ENCODE measurements at regions not wholly inside any gene's neighbourhood (a gene's known extent, or its start where the extent isn't known, plus 50 kb on each side); places are given as distances from the start of the nearest gene placed in this dataset.

- ChIA-PET CTCF (ENCODE audit: partially characterized antibody) (interaction anchor here (1.8 to 3.5 kb wide), 2 partner anchors 11 to 39 kb away, joined by 4 to 23 read pairs; no protein-coding TSS in a partner anchor), POLR2A (ENCODE audit: partially characterized antibody) (no interaction called here)
- H3K79me1 ChIP-seq (ENCODE audit: low read depth, low read length) = no peaks in the 10 kb centered on the region
- no peak for FAIRE-seq
- no peaks in the 10 kb centered on the region for H3K9me3 ChIP-seq (ENCODE audit: insufficient read depth in 2 of 2, low read depth in 1 of 2, low read length in 1 of 2)
- H2BK15ac ChIP-seq (ENCODE audit: low read length) = no peak overlapping the region
- no peak overlapping the region for H2BK12ac ChIP-seq (ENCODE audit: low read depth, low read length)
- TF ChIP-seq BCL11A (IDR thresholded peaks at IDR 0.05; ENCODE audit: low read depth in 2 of 2, low read length in 2 of 2) = no peak
- no peak for TF ChIP-seq CREB1 (IDR thresholded peaks at IDR 0.05)
- TF ChIP-seq POLR2AphosphoS5 (IDR thresholded peaks at IDR 0.05; ENCODE audit: low read depth, low read length) = no peak
- TF ChIP-seq CEBPB (IDR thresholded peaks at IDR 0.05; ENCODE audit: low read depth, low read length) = no peak
- peak; percentile 56; the same call in 1 of the 2 replicates for TF ChIP-seq KDM1A (IDR thresholded peaks at IDR 0.05; ENCODE audit: borderline replicate concordance, low read length)
- no peak for TF ChIP-seq POU5F1 (IDR thresholded peaks at IDR 0.05; ENCODE audit: low read depth, low read length)
- H4K8ac ChIP-seq (ENCODE audit: extremely low read depth, insufficient read depth, low read length) = no peak overlapping the region
- H4K5ac ChIP-seq (ENCODE audit: insufficient read length, low read depth, low read length) = no peak overlapping the region
- H3K4me1 ChIP-seq (replicated peaks in 1 of 4; ENCODE audit: control insufficient read depth in 3 of 4, insufficient read depth in 4 of 4, low read length in 3 of 4) = peaks cover 0 to 5% (median 2%) of the 10 kb centered on the region in 4 experiments; a peak in 4 of 7 replicates
- H3K36me3 ChIP-seq (ENCODE audit: control insufficient read depth in 2 of 4, insufficient read depth in 4 of 4, low read length in 3 of 4) = no peaks in the 10 kb centered on the region
- DNase-seq (ENCODE audit: low read depth in 1 of 2, low spot score in 2 of 2) = no peak
- H3K4me2 ChIP-seq (ENCODE audit: insufficient read depth in 1 of 2, low read depth in 2 of 2, low read length in 2 of 2) = no peak overlapping the region
- H3K23ac ChIP-seq (ENCODE audit: insufficient read length) = no peak overlapping the region
- H2BK20ac ChIP-seq (ENCODE audit: low read length) = no peak overlapping the region
- no peak overlapping the region for H3K4ac ChIP-seq (replicated peaks; ENCODE audit: insufficient read length, low read depth, low read length)
- H4K20me1 ChIP-seq (replicated peaks in 1 of 2; ENCODE audit: control insufficient read depth in 1 of 2, insufficient read depth in 2 of 2, low read length in 2 of 2) = no peaks in the 10 kb centered on the region
- H2BK5ac ChIP-seq (ENCODE audit: low read depth, low read length) = no peak overlapping the region
- H3K79me2 ChIP-seq (ENCODE audit: control insufficient read depth in 1 of 2, insufficient read depth in 2 of 2, low read length in 2 of 2) = no peaks in the 10 kb centered on the region
- no peaks in the 10 kb centered on the region; a peak in 1 of 7 replicates for H3K27me3 ChIP-seq (replicated peaks in 1 of 4; ENCODE audit: control insufficient read depth in 3 of 4, extremely low read depth in 1 of 4, insufficient read depth in 3 of 4, low read length in 3 of 4)
- H3K56ac ChIP-seq (replicated peaks; ENCODE audit: insufficient read length, low read depth, low read length) = no peak overlapping the region
- H4K91ac ChIP-seq (replicated peaks; ENCODE audit: insufficient read length, low read length) = no peak overlapping the region
- H2AFZ ChIP-seq (ENCODE audit: low read length) = no peak overlapping the region
- H3K9ac ChIP-seq (replicated peaks in 1 of 4; ENCODE audit: extremely low read depth in 1 of 4, low read depth in 3 of 4, low read length in 3 of 4) = no peak overlapping the region
- H3K18ac ChIP-seq (ENCODE audit: extremely low read depth, low read length) = no peak overlapping the region
- no peak overlapping the region for H3K4me3 ChIP-seq (ENCODE audit: extremely low read depth in 1 of 4, insufficient read depth in 2 of 4, low read depth in 3 of 4, low read length in 4 of 4)
- H2BK120ac ChIP-seq (replicated peaks; ENCODE audit: low read depth, low read length) = no peak overlapping the region
- H3K27ac ChIP-seq (ENCODE audit: low read depth, low read length) = no peak overlapping the region
- no peak overlapping the region for H3K14ac ChIP-seq (ENCODE audit: insufficient read length)
- no peak overlapping the region for H2AK5ac ChIP-seq (ENCODE audit: low read depth, low read length)
- H3K23me2 ChIP-seq (ENCODE audit: low read depth, low read length) = peaks cover 2% of the 10 kb centered on the region; the same call in 1 of the 2 replicates
These were observed 143.7 kb upstream of the SMIM23 start for GRCh38 chr5:171641891-171642290.

Measured in H1 (cell line).